ENCODE measurements at regions not wholly inside any gene's neighbourhood (a gene's known extent, or its start where the extent isn't known, plus 50 kb on each side); places are given as distances from the start of the nearest gene placed in this dataset.

- H3K9me3 ChIP-seq (ENCODE audit: control insufficient read depth, low read length) = no peaks in the 10 kb centered on the region
- H3K36me3 ChIP-seq (ENCODE audit: control insufficient read depth, insufficient read depth, low read length) = peaks cover 4% of the 10 kb centered on the region
- H3K4me3 ChIP-seq (ENCODE audit: low read length) = no peak overlapping the region
- no peak overlapping the region for H3K9ac ChIP-seq (ENCODE audit: low read length)
- H3K4me1 ChIP-seq (ENCODE audit: control insufficient read depth, insufficient read depth, low read length) = peaks cover 8% of the 10 kb centered on the region
- no peaks in the 10 kb centered on the region for H3K27me3 ChIP-seq (ENCODE audit: control insufficient read depth, insufficient read depth, low read length)
Measured at GRCh38 chr17:77482375-77483127, 341.8 kb downstream of the SEC14L1 start.

GRCh38 chr17:77483128-77483598 is 342.4 kb downstream of the SEC14L1 start:
- Histone ChIP-seq H3K9ac (ENCODE audit: low read length) (no peak overlapping the region), H3K4me1 (ENCODE audit: control insufficient read depth, insufficient read depth, low read length) (peaks cover 3% of the 10 kb centered on the region), H3K27me3 (ENCODE audit: control insufficient read depth, insufficient read depth, low read length) (no peaks in the 10 kb centered on the region)

GRCh38 chr17:77484111-77484510 is 343.3 kb downstream of the SEC14L1 start:
- H3K4me1 ChIP-seq (ENCODE audit: control insufficient read depth, insufficient read depth, low read length) = no peaks in the 10 kb centered on the region
- H3K36me3 ChIP-seq (ENCODE audit: control insufficient read depth, insufficient read depth, low read length) = peaks cover 4% of the 10 kb centered on the region
- H3K27me3 ChIP-seq (ENCODE audit: control insufficient read depth, insufficient read depth, low read length) = no peaks in the 10 kb centered on the region
- no peak overlapping the region for H3K4me3 ChIP-seq (ENCODE audit: low read length)
- H3K9ac ChIP-seq (ENCODE audit: low read length) = no peak overlapping the region
- no peaks in the 10 kb centered on the region for H3K9me3 ChIP-seq (ENCODE audit: control insufficient read depth, low read length)

More at GRCh38 chr17:77483128-77483598, 342.4 kb downstream of the SEC14L1 start:
- Histone ChIP-seq H3K4me3 (ENCODE audit: low read length) (no peak overlapping the region), H3K36me3 (ENCODE audit: control insufficient read depth, insufficient read depth, low read length) (peaks cover 4% of the 10 kb centered on the region), H3K9me3 (ENCODE audit: control insufficient read depth, low read length) (no peaks in the 10 kb centered on the region)

GRCh38 chr17:77485089-77485833 is 344.5 kb downstream of the SEC14L1 start:
- Histone ChIP-seq H3K9ac (ENCODE audit: low read length) (no peak overlapping the region), H3K4me1 (ENCODE audit: control insufficient read depth, insufficient read depth, low read length) (no peaks in the 10 kb centered on the region), H3K9me3 (ENCODE audit: control insufficient read depth, low read length) (no peaks in the 10 kb centered on the region), H3K27me3 (ENCODE audit: control insufficient read depth, insufficient read depth, low read length) (no peaks in the 10 kb centered on the region), H3K36me3 (ENCODE audit: control insufficient read depth, insufficient read depth, low read length) (peaks cover 5% of the 10 kb centered on the region), H3K4me3 (ENCODE audit: low read length) (no peak overlapping the region)

GRCh38 chr17:77487211-77487629 is 346.5 kb downstream of the SEC14L1 start:
- no peaks in the 10 kb centered on the region for H3K27me3 ChIP-seq (ENCODE audit: control insufficient read depth, insufficient read depth, low read length)
- no peak overlapping the region for H3K4me3 ChIP-seq (ENCODE audit: low read length)
- no peaks in the 10 kb centered on the region for H3K4me1 ChIP-seq (ENCODE audit: control insufficient read depth, insufficient read depth, low read length)
- H3K36me3 ChIP-seq (ENCODE audit: control insufficient read depth, insufficient read depth, low read length) = peaks cover 12% of the 10 kb centered on the region
- no peak overlapping the region for H3K9ac ChIP-seq (ENCODE audit: low read length)
- no peaks in the 10 kb centered on the region for H3K9me3 ChIP-seq (ENCODE audit: control insufficient read depth, low read length)

- H3K9me3 ChIP-seq (ENCODE audit: control insufficient read depth, low read length) = no peaks in the 10 kb centered on the region
- H3K27me3 ChIP-seq (ENCODE audit: control insufficient read depth, insufficient read depth, low read length) = no peaks in the 10 kb centered on the region
- no peak overlapping the region for H3K9ac ChIP-seq (ENCODE audit: low read length)
- H3K4me1 ChIP-seq (ENCODE audit: control insufficient read depth, insufficient read depth, low read length) = no peaks in the 10 kb centered on the region
- H3K36me3 ChIP-seq (ENCODE audit: control insufficient read depth, insufficient read depth, low read length) = peaks cover 15% of the 10 kb centered on the region
- no peak overlapping the region for H3K4me3 ChIP-seq (ENCODE audit: low read length)
Measured at GRCh38 chr17:77487677-77488530, 347.1 kb downstream of the SEC14L1 start.

- Histone ChIP-seq H3K4me3 (ENCODE audit: low read length) (no peak overlapping the region), H3K36me3 (ENCODE audit: control insufficient read depth, insufficient read depth, low read length) (peaks cover 15% of the 10 kb centered on the region), H3K27me3 (ENCODE audit: control insufficient read depth, insufficient read depth, low read length) (no peaks in the 10 kb centered on the region), H3K9ac (ENCODE audit: low read length) (no peak overlapping the region), H3K4me1 (ENCODE audit: control insufficient read depth, insufficient read depth, low read length) (no peaks in the 10 kb centered on the region), H3K9me3 (ENCODE audit: control insufficient read depth, low read length) (no peaks in the 10 kb centered on the region)
Measured at GRCh38 chr17:77488531-77489238, 347.9 kb downstream of the SEC14L1 start.

GRCh38 chr17:77489239-77489892 is 348.6 kb downstream of the SEC14L1 start:
- no peak overlapping the region for H3K9ac ChIP-seq (ENCODE audit: low read length)
- no peak overlapping the region for H3K4me3 ChIP-seq (ENCODE audit: low read length)
- H3K36me3 ChIP-seq (ENCODE audit: control insufficient read depth, insufficient read depth, low read length) = peaks cover 15% of the 10 kb centered on the region
- H3K4me1 ChIP-seq (ENCODE audit: control insufficient read depth, insufficient read depth, low read length) = peaks cover under 1% of the 10 kb centered on the region
- H3K27me3 ChIP-seq (ENCODE audit: control insufficient read depth, insufficient read depth, low read length) = no peaks in the 10 kb centered on the region
- no peaks in the 10 kb centered on the region for H3K9me3 ChIP-seq (ENCODE audit: control insufficient read depth, low read length)

- Histone ChIP-seq H3K4me1 (ENCODE audit: control insufficient read depth, insufficient read depth, low read length) (peaks cover 6% of the 10 kb centered on the region), H3K9ac (ENCODE audit: low read length) (no peak overlapping the region), H3K9me3 (ENCODE audit: control insufficient read depth, low read length) (no peaks in the 10 kb centered on the region), H3K4me3 (ENCODE audit: low read length) (no peak overlapping the region), H3K27me3 (ENCODE audit: control insufficient read depth, insufficient read depth, low read length) (no peaks in the 10 kb centered on the region), H3K36me3 (ENCODE audit: control insufficient read depth, insufficient read depth, low read length) (peaks cover 15% of the 10 kb centered on the region)
Measured at GRCh38 chr17:77489893-77490255, 349.1 kb downstream of the SEC14L1 start.

- Histone ChIP-seq H3K4me1 (ENCODE audit: control insufficient read depth, insufficient read depth, low read length) (peaks cover 10% of the 10 kb centered on the region), H3K27me3 (ENCODE audit: control insufficient read depth, insufficient read depth, low read length) (no peaks in the 10 kb centered on the region), H3K36me3 (ENCODE audit: control insufficient read depth, insufficient read depth, low read length) (peaks cover 15% of the 10 kb centered on the region), H3K4me3 (ENCODE audit: low read length) (no peak overlapping the region), H3K9ac (ENCODE audit: low read length) (no peak overlapping the region), H3K9me3 (ENCODE audit: control insufficient read depth, low read length) (no peaks in the 10 kb centered on the region)
Measured at GRCh38 chr17:77490361-77491183, 349.8 kb downstream of the SEC14L1 start.
